PC-9 (cell line): ENCODE measurements at regions not wholly inside any gene's neighbourhood (a gene's known extent, or its start where the extent isn't known, plus 50 kb on each side); places are given as distances from the start of the nearest gene placed in this dataset.

Experiments
- EZH2 ChIP-seq: fragments of 200-600 bp; sonication (generic); IDR thresholded peaks from 2 replicates; pipeline ENCODE4 v1.8.0; 2017; ENCODE audit warnings: antibody characterized with exemption, low read depth
- TF ChIP-seq, protein P1 (sequence below): fragments of 200-600 bp; sonication (generic); conservative IDR thresholded peaks from 2 replicates; pipeline ENCODE4 v1.6.1; 2017; ENCODE audit warnings: mixed run types, antibody characterized with exemption, mild to moderate bottlenecking, moderate library complexity

- TF ChIP-seq, protein P1, sequence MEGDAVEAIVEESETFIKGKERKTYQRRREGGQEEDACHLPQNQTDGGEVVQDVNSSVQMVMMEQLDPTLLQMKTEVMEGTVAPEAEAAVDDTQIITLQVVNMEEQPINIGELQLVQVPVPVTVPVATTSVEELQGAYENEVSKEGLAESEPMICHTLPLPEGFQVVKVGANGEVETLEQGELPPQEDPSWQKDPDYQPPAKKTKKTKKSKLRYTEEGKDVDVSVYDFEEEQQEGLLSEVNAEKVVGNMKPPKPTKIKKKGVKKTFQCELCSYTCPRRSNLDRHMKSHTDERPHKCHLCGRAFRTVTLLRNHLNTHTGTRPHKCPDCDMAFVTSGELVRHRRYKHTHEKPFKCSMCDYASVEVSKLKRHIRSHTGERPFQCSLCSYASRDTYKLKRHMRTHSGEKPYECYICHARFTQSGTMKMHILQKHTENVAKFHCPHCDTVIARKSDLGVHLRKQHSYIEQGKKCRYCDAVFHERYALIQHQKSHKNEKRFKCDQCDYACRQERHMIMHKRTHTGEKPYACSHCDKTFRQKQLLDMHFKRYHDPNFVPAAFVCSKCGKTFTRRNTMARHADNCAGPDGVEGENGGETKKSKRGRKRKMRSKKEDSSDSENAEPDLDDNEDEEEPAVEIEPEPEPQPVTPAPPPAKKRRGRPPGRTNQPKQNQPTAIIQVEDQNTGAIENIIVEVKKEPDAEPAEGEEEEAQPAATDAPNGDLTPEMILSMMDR: no peak
- no peak for TF ChIP-seq EZH2
These were observed 157.2 kb downstream of the TGFB2 start for GRCh38 chr1:218502383-218502782.
